ENCODE measurements at regions not wholly inside any gene's neighbourhood (a gene's known extent, or its start where the extent isn't known, plus 50 kb on each side); places are given as distances from the start of the nearest gene placed in this dataset.
"Not testable (repeated sequence)": the region's sequence is repeated elsewhere in the genome, so short reads cannot be mapped to it uniquely, and the experiment has no call there.

DNA sequence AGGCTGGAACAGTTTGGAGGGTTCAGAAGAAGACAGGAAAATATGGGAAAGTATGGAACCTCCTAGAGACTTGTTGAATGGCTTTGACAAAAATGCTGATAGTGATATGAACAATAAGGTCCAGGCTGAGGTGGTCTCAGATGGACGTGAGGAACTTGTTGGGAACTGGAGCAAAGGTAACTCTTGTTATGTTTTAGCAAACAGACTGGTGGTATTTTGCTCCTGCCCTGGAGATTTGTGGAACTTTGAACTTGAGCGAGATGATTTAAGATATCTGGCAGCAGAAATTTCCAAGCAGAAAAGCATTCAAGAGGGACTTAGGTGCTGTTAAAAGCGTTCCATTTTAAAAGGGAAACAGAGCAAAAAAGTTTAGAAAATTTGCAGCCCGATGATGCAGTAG lies 682.3 kb upstream of the TBX3 start:
- TF ChIP-seq, protein P1, sequence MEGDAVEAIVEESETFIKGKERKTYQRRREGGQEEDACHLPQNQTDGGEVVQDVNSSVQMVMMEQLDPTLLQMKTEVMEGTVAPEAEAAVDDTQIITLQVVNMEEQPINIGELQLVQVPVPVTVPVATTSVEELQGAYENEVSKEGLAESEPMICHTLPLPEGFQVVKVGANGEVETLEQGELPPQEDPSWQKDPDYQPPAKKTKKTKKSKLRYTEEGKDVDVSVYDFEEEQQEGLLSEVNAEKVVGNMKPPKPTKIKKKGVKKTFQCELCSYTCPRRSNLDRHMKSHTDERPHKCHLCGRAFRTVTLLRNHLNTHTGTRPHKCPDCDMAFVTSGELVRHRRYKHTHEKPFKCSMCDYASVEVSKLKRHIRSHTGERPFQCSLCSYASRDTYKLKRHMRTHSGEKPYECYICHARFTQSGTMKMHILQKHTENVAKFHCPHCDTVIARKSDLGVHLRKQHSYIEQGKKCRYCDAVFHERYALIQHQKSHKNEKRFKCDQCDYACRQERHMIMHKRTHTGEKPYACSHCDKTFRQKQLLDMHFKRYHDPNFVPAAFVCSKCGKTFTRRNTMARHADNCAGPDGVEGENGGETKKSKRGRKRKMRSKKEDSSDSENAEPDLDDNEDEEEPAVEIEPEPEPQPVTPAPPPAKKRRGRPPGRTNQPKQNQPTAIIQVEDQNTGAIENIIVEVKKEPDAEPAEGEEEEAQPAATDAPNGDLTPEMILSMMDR (conservative IDR thresholded peaks at IDR 0.05 in 1 of 2, IDR thresholded peaks at IDR 0.05 in 1 of 2; ENCODE audit: low read depth in 1 of 2, low read length in 2 of 2), result not testable (repeated sequence)
- TF ChIP-seq EZH2 (IDR thresholded peaks at IDR 0.05; ENCODE audit: low read length, missing control alignments), result not testable (repeated sequence)

Measured in fibroblast of lung (primary cell).